GM21723 (cell line): ENCODE measurements at regions not wholly inside any gene's neighbourhood (a gene's known extent, or its start where the extent isn't known, plus 50 kb on each side); places are given as distances from the start of the nearest gene placed in this dataset.
"Not testable (repeated sequence)": the region's sequence is repeated elsewhere in the genome, so short reads cannot be mapped to it uniquely, and the experiment has no call there.

Experiments
- ATAC-seq: cut with Tn5 transposase; IDR thresholded peaks from one replicate; pipeline ENCODE4 v1.9.1; 2021; ENCODE audit warnings: mild to moderate bottlenecking, moderate library complexity; ENCODE audit not compliant: unreplicated experiment

GRCh38 chr2:43149482-43150107, 76.8 kb downstream of the ZFP36L2 start:
- no peak for ATAC-seq

GRCh38 chr2:43146083-43146482, 80.3 kb downstream of the ZFP36L2 start:
- no peak for ATAC-seq

GRCh38 chr2:43144263-43144662, 82.1 kb downstream of the ZFP36L2 start:
- no peak for ATAC-seq

GRCh38 chr2:43143756-43144155, 82.7 kb downstream of the ZFP36L2 start:
- ATAC-seq = no peak

- ATAC-seq = no peak
Measured at GRCh38 chr2:43142921-43143438, 83.4 kb downstream of the ZFP36L2 start.

GRCh38 chr2:43141636-43142151, 84.7 kb downstream of the ZFP36L2 start:
- not testable (repeated sequence) for ATAC-seq

GRCh38 chr2:43139996-43140621, 86.3 kb downstream of the ZFP36L2 start:
- no peak for ATAC-seq

GRCh38 chr2:43139501-43139900, 86.9 kb downstream of the ZFP36L2 start:
- ATAC-seq = no peak

GRCh38 chr2:43138441-43138840, 88.0 kb downstream of the ZFP36L2 start:
- ATAC-seq = no peak

GRCh38 chr2:43136876-43137275, 89.5 kb downstream of the ZFP36L2 start:
- peak; percentile 37 for ATAC-seq

- ATAC-seq = no peak
Measured at GRCh38 chr2:43136011-43136799, 90.2 kb downstream of the ZFP36L2 start.

- no peak for ATAC-seq
Measured at GRCh38 chr2:43135583-43135982, 90.8 kb downstream of the ZFP36L2 start.

- ATAC-seq = no peak
Measured at GRCh38 chr2:43134571-43134889, 91.9 kb downstream of the ZFP36L2 start.

GRCh38 chr2:43133708-43134570, 92.5 kb downstream of the ZFP36L2 start:
- peak; percentile 39 for ATAC-seq

GRCh38 chr2:43133336-43133707, 93.1 kb downstream of the ZFP36L2 start:
- no peak for ATAC-seq

- no peak for ATAC-seq
Measured at GRCh38 chr2:43132683-43133301, 93.6 kb downstream of the ZFP36L2 start.

GRCh38 chr2:43131890-43132682, 94.3 kb downstream of the ZFP36L2 start:
- ATAC-seq = no peak

GRCh38 chr2:43131051-43131889, 95.1 kb downstream of the ZFP36L2 start:
- ATAC-seq = peak; percentile 46

GRCh38 chr2:43130548-43130875, 95.9 kb downstream of the ZFP36L2 start:
- ATAC-seq = no peak
